H7 (cell line): ENCODE measurements at regions not wholly inside any gene's neighbourhood (a gene's known extent, or its start where the extent isn't known, plus 50 kb on each side); places are given as distances from the start of the nearest gene placed in this dataset.

Source experiments
- DNase-seq: peaks from one replicate; pipeline ENCODE4 v3.0.0; 2012
- H3K27me3 ChIP-seq: 2 replicates; pipeline ENCODE4 v1.6.0; 2011; ENCODE audit warnings: mild to moderate bottlenecking, low read length; ENCODE audit not compliant: control insufficient read depth, insufficient read depth
- H3K36me3 ChIP-seq: replicated peaks from 2 replicates; pipeline ENCODE4 v1.5.1; 2011; ENCODE audit warnings: low read length; ENCODE audit not compliant: control insufficient read depth, insufficient read depth
- H3K4me3 ChIP-seq: 2 replicates; pipeline ENCODE4 v1.5.1; 2011; ENCODE audit warnings: low read depth, mild to moderate bottlenecking, control low read depth, low read length, moderate library complexity; ENCODE audit not compliant: insufficient read depth

DNA sequence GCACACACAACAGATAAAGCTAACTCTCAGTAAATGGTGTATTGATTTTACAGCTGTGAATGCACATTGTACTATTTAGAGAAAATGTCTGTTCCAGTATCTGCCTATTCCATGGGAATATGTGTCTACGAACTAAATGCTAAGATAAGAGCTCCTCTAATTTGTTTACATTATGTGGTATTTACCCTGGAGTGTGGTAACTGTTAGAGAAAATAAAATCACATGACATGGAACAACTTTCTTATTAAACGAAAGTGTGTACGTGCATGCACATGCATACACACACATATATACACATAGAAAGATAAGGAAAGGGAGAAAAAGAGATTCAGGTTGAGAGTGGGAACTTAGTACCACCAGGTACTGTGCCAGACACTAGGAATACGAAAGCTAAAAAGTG is 1151.7 kb upstream of the TENM4 start:
- no peak overlapping the region for H3K4me3 ChIP-seq
- H3K27me3 ChIP-seq: no peaks in the 10 kb centered on the region
- no peaks in the 10 kb centered on the region for H3K36me3 ChIP-seq
- no peak for DNase-seq

DNA sequence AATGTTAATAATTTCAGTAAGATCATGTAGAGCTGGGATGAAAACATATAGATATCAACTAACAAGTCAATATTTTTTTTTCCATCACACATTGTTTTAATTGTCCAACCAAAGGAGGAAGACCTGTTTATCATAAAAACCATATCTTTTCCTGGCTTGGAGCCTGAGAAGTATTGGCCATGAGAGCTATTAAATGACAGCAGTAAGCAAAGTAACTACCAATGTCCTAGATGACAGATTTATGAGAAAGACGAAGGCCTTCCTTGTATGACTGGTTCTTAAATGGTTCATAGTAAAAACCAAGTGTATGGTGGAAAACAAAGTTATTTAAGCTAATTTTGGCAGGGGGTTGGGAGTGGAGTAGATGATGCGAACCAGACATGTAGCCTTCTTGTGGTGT is 1147.1 kb upstream of the TENM4 start:
- Histone ChIP-seq H3K36me3 (no peaks in the 10 kb centered on the region), H3K27me3 (no peaks in the 10 kb centered on the region), H3K4me3 (no peak overlapping the region)
- DNase-seq: no peak

DNA sequence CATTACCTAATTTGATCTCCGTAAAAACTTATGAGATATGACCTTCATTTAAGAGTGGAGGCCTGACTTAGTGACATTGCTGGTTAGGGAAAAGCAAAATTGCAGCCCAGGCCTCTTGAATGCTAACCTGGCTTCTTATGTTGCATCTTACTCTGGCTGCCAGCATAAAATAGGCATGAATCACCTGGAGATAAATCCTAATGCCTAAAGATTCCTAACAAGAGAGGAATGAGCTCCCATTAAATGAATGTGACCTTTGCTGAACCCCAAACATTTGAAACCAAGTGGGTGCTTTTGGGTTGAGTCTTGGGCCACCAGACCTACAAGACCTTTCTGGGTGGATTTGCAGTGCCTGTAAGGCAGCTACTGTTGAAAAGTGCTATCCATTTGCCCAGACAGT is 1145.6 kb upstream of the TENM4 start:
- H3K4me3 ChIP-seq: no peak overlapping the region
- no peaks in the 10 kb centered on the region for H3K27me3 ChIP-seq
- H3K36me3 ChIP-seq: no peaks in the 10 kb centered on the region
- no peak for DNase-seq

DNA sequence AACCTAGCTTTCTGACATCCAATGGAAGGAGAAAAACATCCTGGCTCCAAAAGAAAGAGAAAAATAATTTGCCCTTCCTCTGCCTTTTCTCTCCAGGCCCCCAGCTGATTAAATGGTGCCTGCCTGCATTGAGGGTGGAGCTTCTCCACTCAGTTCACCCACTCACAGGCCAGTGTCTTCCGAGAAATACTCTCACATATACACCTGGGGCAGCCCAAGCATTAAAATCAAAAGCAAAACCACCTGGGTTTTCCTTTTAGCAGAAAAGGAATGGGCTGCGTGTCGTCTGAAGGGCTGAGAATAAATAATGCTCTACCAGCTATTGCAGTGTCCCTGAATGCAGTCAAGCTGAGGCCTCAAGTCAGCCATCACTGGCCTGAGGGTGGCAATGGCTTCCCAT is 1143.8 kb upstream of the TENM4 start:
- Histone ChIP-seq H3K36me3 (no peaks in the 10 kb centered on the region), H3K4me3 (no peak overlapping the region), H3K27me3 (no peaks in the 10 kb centered on the region)
- DNase-seq: no peak

DNA sequence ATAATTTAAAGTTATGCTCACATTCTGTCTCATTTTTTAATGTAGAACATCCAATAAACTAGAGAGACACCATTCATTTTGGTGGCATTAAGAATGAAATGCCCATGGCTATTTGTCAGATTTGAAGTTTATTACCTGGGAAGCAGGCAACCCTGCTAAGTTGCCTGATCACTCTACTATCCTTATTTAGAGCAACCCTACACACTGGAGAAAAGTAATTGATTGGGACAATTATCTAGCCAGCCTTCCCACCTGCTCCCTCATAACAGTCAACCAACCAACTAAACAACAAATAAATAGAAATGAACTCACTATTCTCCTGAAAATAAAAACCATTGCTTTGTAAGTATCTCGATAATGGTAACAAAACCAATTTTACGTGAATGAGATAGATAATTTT is 1129.0 kb upstream of the TENM4 start:
- no peak overlapping the region for H3K4me3 ChIP-seq
- no peaks in the 10 kb centered on the region for H3K27me3 ChIP-seq
- H3K36me3 ChIP-seq: no peaks in the 10 kb centered on the region
- DNase-seq: no peak

DNA sequence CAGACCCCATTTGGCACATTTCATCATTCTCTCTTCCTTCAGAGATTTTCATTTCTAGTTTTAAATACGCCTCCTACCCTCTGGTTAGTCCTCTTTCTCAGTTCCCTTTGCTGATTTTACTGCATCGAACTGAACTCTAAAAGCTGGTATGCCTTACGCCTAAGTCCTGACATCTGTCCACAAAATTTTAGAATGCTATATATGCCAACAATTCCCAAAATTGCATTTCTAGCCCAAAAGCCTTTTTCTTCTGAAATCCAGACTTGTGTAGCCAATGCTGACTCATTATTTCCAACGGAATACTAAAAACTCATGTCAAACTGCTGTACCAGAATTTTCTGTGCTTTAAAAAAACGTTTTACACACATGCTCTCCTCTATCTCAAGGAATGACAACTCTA is 1124.4 kb upstream of the TENM4 start:
- DNase-seq: no peak
- H3K4me3 ChIP-seq: no peak overlapping the region

DNA sequence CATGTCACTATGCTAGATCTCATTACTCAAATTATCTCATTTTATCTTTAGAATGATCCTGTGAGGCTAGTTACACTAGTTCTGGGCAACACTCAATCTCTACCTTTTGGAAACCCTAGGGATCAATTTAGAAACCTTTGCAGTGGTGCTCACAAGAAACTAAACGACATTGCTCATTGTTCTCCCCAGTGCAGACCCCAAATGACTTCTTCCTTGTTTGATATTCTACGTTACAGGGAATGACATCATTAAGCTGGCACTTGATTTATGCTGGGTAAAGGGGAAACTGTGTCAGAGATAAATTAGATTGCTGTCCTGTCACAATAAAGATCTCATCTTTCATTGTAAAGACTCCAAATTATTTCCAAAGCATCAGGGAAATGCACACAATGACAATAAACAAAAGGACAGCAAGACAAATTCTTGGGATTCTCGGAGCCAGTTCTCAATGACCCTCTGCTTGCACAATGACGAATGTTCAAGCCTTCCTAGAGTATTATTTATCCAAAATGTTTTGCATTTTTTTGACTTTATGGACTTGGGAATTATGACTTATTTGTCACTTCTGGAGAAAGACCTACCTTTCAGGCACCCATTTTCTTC is 1121.8 kb upstream of the TENM4 start:
- Histone ChIP-seq H3K36me3 (no peaks in the 10 kb centered on the region), H3K4me3 (no peak overlapping the region), H3K27me3 (no peaks in the 10 kb centered on the region)
- no peak for DNase-seq

More for the DNA sequence above, 1124.4 kb upstream of the TENM4 start:
- H3K27me3 ChIP-seq: no peaks in the 10 kb centered on the region
- no peaks in the 10 kb centered on the region for H3K36me3 ChIP-seq

DNA sequence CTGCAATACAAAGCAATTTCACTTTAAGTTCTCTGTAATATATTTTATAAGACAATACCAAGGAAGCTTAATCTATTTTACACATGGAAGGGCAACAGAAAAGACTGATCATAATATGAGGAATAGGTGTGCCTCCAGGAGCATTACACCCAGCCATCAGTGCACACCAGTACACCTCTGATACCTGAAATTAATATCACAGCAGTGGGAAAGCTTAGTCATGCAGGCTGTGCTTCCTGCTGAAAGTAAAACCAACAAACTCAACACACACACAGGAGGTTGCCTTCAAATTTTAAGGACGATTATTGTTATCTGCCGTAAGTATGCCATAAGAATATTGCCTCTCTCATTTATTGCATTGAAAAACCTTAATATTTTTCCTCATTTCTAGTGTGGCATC is 1119.1 kb upstream of the TENM4 start:
- Histone ChIP-seq H3K4me3 (no peak overlapping the region), H3K27me3 (no peaks in the 10 kb centered on the region), H3K36me3 (no peaks in the 10 kb centered on the region)
- no peak for DNase-seq

DNA sequence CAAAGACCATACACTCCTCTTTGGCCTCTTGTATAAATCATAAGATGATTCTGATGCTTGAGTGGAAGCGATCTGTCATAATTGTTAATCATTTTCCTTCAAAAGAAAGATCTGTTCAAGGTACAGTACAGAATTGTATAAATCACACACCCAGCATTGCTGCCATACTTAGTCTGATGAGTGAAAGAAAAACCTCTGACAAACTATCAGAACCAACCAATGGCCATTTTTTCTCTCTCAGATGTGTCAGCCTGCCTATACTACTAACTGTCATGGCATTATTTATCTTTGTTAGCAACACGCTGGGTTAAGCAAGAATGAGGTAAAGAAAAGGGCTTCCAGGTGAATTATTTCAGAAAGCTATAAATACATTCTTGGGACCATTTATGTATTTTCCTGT is 1112.7 kb upstream of the TENM4 start:
- DNase-seq: no peak
- Histone ChIP-seq H3K36me3 (no peaks in the 10 kb centered on the region), H3K27me3 (no peaks in the 10 kb centered on the region), H3K4me3 (no peak overlapping the region)

DNA sequence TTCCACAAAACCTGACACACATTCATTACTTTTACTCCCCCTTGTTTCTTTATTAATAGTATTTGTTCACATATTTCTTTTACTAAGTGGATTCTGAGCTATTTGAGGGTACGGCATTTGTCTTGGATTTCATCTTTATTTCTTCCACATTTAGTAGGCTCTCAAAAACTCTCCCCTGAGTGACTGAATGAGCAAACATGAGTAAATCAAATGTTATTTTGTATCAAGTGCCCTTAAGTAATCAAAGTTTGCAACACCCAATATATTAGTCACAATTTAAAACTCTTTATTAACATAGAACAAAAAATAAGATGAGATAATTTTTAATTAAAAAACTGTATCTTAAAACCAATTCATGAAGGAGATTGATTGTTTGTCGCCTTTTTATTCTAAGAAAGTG is 1101.9 kb upstream of the TENM4 start:
- no peak overlapping the region for H3K4me3 ChIP-seq
- no peaks in the 10 kb centered on the region for H3K27me3 ChIP-seq
- H3K36me3 ChIP-seq: no peaks in the 10 kb centered on the region
- DNase-seq: no peak

DNA sequence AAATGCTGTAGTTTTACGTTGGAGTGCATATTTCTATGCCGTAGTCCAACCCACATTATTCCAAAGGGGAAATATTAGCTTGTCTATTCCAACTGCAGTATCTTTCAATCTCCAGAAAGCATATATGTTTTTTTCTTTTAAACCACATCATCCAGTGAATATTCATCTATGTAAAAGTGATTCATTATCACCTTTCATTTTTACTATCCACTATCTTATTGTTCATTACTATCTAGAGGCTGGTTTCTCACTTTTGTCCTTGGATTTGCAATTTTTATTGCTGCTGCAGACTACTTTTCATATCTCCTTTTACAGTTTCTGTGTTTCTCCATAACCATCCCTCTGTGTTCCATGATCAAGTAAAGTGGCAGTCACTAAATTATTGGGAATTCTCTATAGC is 1097.2 kb upstream of the TENM4 start:
- Histone ChIP-seq H3K4me3 (no peak overlapping the region), H3K36me3 (no peaks in the 10 kb centered on the region), H3K27me3 (no peaks in the 10 kb centered on the region)
- DNase-seq: no peak

DNA sequence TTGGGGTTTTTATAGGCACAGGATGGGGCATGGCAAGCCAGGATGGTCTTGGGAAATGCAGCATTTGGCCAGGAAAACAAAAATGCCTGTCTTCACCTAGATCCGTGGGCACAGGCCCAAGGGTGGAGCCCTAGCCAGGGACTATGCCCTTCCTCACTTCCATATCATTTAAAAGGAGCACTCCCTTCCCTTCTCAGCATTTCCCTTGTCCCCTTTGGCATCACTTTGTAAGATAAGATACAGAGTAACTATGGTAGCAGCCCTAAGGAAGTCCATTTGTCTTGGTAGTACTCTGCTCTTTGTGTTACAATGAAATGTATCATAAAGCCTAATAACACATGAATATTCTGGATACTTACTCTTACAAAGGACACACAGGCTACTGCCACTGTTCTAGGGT is 1092.6 kb upstream of the TENM4 start:
- no peaks in the 10 kb centered on the region for H3K36me3 ChIP-seq
- no peaks in the 10 kb centered on the region for H3K27me3 ChIP-seq
- no peak for DNase-seq
- no peak overlapping the region for H3K4me3 ChIP-seq

DNA sequence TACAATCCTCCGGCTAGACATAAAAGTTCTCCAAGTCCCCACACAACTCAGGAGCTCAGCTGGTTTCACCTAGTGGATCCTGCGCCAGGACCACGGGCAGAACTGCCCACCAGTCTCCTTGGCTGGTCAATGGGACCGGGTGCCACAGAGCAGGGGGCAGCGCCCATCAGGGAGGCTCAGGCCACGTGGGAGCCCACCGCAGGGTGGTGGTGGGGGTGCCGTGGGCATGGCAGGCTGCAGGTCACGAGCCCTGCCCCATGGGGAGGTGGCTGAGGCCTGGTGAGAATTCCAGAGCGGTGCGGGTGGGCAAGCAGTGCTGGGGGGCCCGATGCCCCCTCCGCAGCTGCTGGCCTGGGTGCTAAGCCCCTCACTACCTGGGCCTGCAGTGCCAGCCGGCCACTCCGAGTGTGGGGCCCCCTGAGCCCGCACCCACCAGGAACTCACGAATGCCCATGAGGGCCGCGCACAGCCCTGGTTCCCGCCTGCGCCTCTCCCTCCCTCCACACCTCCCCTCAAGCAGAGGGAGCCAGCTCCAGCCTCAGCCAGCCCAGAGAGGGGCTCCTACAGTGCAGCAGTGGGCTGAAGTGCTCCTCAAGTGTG is 1091.9 kb upstream of the TENM4 start:
- no peak for DNase-seq
- no peaks in the 10 kb centered on the region for H3K36me3 ChIP-seq
- no peak overlapping the region for H3K4me3 ChIP-seq
- no peaks in the 10 kb centered on the region for H3K27me3 ChIP-seq

DNA sequence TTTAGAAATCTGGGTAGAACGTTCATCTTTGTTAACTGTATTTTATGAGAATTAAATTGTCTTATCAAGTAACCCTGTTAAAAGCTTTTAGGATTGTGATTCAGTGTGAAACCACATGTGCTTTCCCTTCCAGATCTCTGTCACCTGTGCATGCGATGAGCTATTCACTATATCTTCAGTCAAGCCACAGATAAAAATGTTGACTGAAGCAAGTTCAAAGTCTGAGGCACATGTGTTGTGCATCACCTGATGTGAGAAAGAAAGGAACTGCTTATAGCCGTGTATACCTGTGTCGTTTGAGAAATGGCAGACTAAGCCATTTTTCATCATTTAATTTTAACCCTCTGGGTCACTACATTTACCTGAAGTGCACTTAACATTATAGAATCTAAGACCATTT is 1088.9 kb upstream of the TENM4 start:
- Histone ChIP-seq H3K36me3 (no peaks in the 10 kb centered on the region), H3K27me3 (no peaks in the 10 kb centered on the region), H3K4me3 (no peak overlapping the region)
- no peak for DNase-seq

DNA sequence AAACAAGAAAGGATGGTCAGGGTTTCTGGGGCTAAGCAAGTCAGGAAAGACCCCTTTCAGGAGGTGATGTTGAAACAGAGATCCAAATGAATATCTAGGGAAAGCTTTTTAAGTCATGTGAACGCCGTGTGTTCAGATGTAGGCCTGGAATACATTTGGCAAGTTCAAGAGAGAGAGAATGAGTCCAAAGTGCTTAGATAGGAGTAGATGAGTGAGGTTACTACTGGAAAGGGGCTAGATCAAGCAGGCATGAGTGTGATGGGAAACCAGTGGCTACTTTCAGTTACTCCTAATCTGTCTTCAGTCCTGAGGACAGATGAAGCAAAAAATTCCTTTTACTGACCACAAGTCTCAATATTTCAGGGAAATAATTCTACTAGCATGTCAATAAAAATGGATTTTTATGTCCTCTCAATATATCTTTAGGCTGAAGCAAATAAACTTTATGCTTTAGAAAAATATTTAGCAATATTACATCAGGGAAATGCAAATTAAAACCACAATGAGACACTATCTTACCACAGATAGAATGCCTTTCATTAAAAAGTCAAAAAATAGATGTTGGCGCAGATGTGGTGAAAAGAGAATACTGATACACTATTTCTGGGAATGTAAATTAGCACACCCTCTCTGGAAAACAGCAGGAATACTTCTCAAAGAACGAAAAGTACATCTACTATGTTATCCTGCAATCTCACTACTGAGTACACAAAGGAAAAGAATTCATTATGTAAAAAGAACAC is 1085.0 kb upstream of the TENM4 start:
- no peaks in the 10 kb centered on the region for H3K27me3 ChIP-seq
- no peak for DNase-seq
- no peaks in the 10 kb centered on the region for H3K36me3 ChIP-seq
- H3K4me3 ChIP-seq: no peak overlapping the region
